ENCODE measurements at regions not wholly inside any gene's neighbourhood (a gene's known extent, or its start where the extent isn't known, plus 50 kb on each side); places are given as distances from the start of the nearest gene placed in this dataset.

DNA sequence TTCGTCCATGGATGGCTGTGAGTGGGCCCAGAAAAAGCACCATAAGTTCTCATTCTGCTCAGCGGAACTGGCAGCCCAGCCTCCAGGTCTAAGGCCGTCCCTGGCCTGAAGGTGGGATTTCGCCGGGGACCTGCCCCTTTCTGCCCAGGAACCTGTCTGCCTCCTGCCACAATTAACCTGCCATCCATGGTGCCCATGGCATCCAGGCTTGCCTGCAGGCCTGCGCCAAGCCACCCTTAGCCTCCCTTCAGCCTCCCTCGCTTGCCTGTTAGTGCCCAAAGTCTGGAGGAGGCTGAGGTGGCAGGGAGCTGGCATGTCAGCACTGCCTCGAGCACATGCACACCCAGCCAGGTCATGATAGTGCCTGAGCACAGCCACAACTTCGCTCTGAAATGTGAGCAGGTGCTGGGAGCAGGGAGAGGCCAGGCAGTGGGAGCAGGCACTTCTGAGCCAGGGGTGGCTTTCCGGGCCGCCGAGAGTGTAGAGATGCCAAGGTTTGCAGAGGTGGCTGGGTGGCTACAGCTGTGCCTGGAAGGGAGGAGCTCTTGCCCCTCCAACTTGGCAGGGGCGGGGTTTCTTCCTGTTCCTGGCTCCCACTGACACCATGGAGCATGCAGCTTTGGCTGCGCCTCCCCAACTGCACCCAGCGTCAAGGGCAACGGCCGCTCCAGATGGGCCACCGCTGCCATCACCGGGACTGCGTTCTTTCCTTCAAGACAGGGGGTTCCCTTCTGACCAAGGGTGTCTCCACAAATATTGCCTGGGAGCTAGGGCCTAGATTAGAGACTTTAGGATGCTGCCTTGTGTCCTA, 648.9 kb upstream of the VRK2 start:
- intact Hi-C loops (cut with micrococcal nuclease): no loop called here
- no peaks in the 10 kb centered on the region for H3K4me1 Mint-ChIP-seq (ENCODE audit: insufficient read depth, unreplicated experiment)
- CTCF ChIA-PET: interaction anchor here (1.4 kb wide), 1 partner anchor 9 kb away, joined by 3 read pairs; no protein-coding TSS in a partner anchor
- DNase-seq (ENCODE audit: unreplicated experiment): no peak
- no peaks in the 10 kb centered on the region for H3K36me3 Mint-ChIP-seq (ENCODE audit: insufficient read depth, unreplicated experiment)
- no peaks in the 10 kb centered on the region for H3K27me3 Mint-ChIP-seq (ENCODE audit: insufficient read depth, unreplicated experiment)
- BruUV-seq (replicated peaks): no TSS peak
- no peak overlapping the region for H3K27ac Mint-ChIP-seq (ENCODE audit: low read depth, unreplicated experiment)
- H3K4me3 Mint-ChIP-seq (ENCODE audit: unreplicated experiment): no peak overlapping the region
- no peaks in the 10 kb centered on the region for H3K9me3 Mint-ChIP-seq (ENCODE audit: unreplicated experiment)
- no peak for TF ChIP-seq CTCF (IDR thresholded peaks at IDR 0.05; ENCODE audit: unreplicated experiment)
- POLR2A ChIA-PET: no interaction called here

DNA sequence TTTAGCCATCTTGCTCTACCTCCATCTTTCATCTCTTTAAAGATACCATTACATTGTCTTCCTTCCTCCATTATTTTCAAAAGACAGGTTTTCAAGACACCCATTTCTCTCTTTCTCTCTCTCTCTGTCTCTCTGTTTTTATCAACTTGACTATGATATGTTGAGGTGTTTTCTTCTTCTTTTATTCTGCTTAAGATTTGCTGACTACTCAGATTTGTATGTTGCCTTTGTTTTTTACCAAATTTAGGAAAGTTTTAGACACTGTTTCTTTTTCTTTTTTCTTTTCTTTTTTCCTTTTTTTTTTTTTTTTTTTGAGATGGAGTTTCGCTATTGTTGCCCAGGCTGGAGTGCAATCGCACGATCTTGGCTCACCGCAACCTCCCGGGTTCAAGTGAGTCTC, 647.5 kb upstream of the VRK2 start:
- Mint-ChIP-seq H3K4me1 (ENCODE audit: insufficient read depth, unreplicated experiment) (no peaks in the 10 kb centered on the region), H3K9me3 (ENCODE audit: unreplicated experiment) (no peaks in the 10 kb centered on the region), H3K27me3 (ENCODE audit: insufficient read depth, unreplicated experiment) (no peaks in the 10 kb centered on the region), H3K4me3 (ENCODE audit: unreplicated experiment) (no peak overlapping the region), H3K36me3 (ENCODE audit: insufficient read depth, unreplicated experiment) (no peaks in the 10 kb centered on the region), H3K27ac (ENCODE audit: low read depth, unreplicated experiment) (no peak overlapping the region)
- intact Hi-C loops (cut with micrococcal nuclease): no loop called here
- TF ChIP-seq CTCF (IDR thresholded peaks at IDR 0.05; ENCODE audit: unreplicated experiment): no peak
- no TSS peak for BruUV-seq (replicated peaks)
- CTCF ChIA-PET: no interaction called here
- DNase-seq (ENCODE audit: unreplicated experiment): no peak
- POLR2A ChIA-PET: no interaction called here

- no peaks in the 10 kb centered on the region for H3K9me3 Mint-ChIP-seq (ENCODE audit: unreplicated experiment)
- no peaks in the 10 kb centered on the region for H3K27me3 Mint-ChIP-seq (ENCODE audit: insufficient read depth, unreplicated experiment)
- ChIA-PET POLR2A (no interaction called here), CTCF (no interaction called here)
- no TSS peak for BruUV-seq (replicated peaks)
- intact Hi-C loops (cut with micrococcal nuclease): no loop called here
- H3K4me3 Mint-ChIP-seq (ENCODE audit: unreplicated experiment): no peak overlapping the region
- H3K27ac Mint-ChIP-seq (ENCODE audit: low read depth, unreplicated experiment): no peak overlapping the region
- no peaks in the 10 kb centered on the region for H3K36me3 Mint-ChIP-seq (ENCODE audit: insufficient read depth, unreplicated experiment)
- no peaks in the 10 kb centered on the region for H3K4me1 Mint-ChIP-seq (ENCODE audit: insufficient read depth, unreplicated experiment)
- TF ChIP-seq CTCF (IDR thresholded peaks at IDR 0.05; ENCODE audit: unreplicated experiment): no peak
- DNase-seq (ENCODE audit: unreplicated experiment): no peak
Measured at GRCh38 chr2:57402096-57402495, 644.5 kb upstream of the VRK2 start.

GRCh38 chr2:57402755-57403154, 643.9 kb upstream of the VRK2 start:
- BruUV-seq (replicated peaks): no TSS peak
- H3K4me3 Mint-ChIP-seq (ENCODE audit: unreplicated experiment): no peak overlapping the region
- H3K27me3 Mint-ChIP-seq (ENCODE audit: insufficient read depth, unreplicated experiment): no peaks in the 10 kb centered on the region
- H3K27ac Mint-ChIP-seq (ENCODE audit: low read depth, unreplicated experiment): no peak overlapping the region
- intact Hi-C loops (cut with micrococcal nuclease): no loop called here
- ChIA-PET POLR2A (no interaction called here), CTCF (no interaction called here)
- H3K4me1 Mint-ChIP-seq (ENCODE audit: insufficient read depth, unreplicated experiment): no peaks in the 10 kb centered on the region
- TF ChIP-seq CTCF (IDR thresholded peaks at IDR 0.05; ENCODE audit: unreplicated experiment): no peak
- DNase-seq (ENCODE audit: unreplicated experiment): no peak
- H3K36me3 Mint-ChIP-seq (ENCODE audit: insufficient read depth, unreplicated experiment): no peaks in the 10 kb centered on the region
- no peaks in the 10 kb centered on the region for H3K9me3 Mint-ChIP-seq (ENCODE audit: unreplicated experiment)
